GM12878 (cell line): ENCODE measurements at regions not wholly inside any gene's neighbourhood (a gene's known extent, or its start where the extent isn't known, plus 50 kb on each side); places are given as distances from the start of the nearest gene placed in this dataset.

Experiments used
- CUX1 ChIP-seq: IDR thresholded peaks from 2 replicates; pipeline ENCODE4 v1.6.1; 2012; ENCODE audit warnings: improper control_type of control experiment, low read depth, low read length; ENCODE audit not compliant: insufficient replicate concordance
- DPF2 ChIP-seq: fragments of 450-650 bp; IDR thresholded peaks from 2 replicates; pipeline ENCODE4 v1.6.1; 2017; ENCODE audit warnings: mild to moderate bottlenecking
- EED ChIP-seq: sonication (generic); IDR thresholded peaks from 2 replicates; pipeline ENCODE4 v1.6.1; 2016; ENCODE audit warnings: antibody characterized with exemption, low read depth
- RBBP5 ChIP-seq: fragments of 200-600 bp; sonication (generic); conservative IDR thresholded peaks from 2 replicates; pipeline ENCODE4 v1.6.1; 2016
- REST ChIP-seq: IDR thresholded peaks from 2 replicates; pipeline ENCODE4 v1.6.1; 2012; ENCODE audit warnings: mild to moderate bottlenecking, low read depth, low read length
- SREBF2 ChIP-seq: IDR thresholded peaks from 2 replicates; pipeline ENCODE4 v1.6.1; 2012; ENCODE audit warnings: mild to moderate bottlenecking, low read length
- SRF ChIP-seq, 2 experiments: IDR thresholded peaks; 2 replicates each; pipeline ENCODE4 v1.6.1; 2011; ENCODE audit warnings: low read depth in 2 of 2, low read length in 2 of 2, mild to moderate bottlenecking in 1 of 2, moderate library complexity in 1 of 2
- SUPT20H ChIP-seq: IDR thresholded peaks from 2 replicates; pipeline ENCODE4 v1.6.1; 2011; ENCODE audit warnings: low read depth, mild to moderate bottlenecking, low read length, moderate library complexity, borderline replicate concordance; ENCODE audit not compliant: control insufficient read depth

GRCh38 chr2:107595285-107595684, 231.4 kb upstream of the RGPD4 start (continued):
- TF ChIP-seq CUX1 (no peak), RBBP5 (no peak), SUPT20H (no peak), DPF2 (no peak), SRF (IDR thresholded peaks at IDR 0.05; ENCODE audit: low read depth in 2 of 2, low read length in 2 of 2) (no peak), REST (no peak), EED (no peak), SREBF2 (no peak)
